ENCODE measurements at regions not wholly inside any gene's neighbourhood (a gene's known extent, or its start where the extent isn't known, plus 50 kb on each side); places are given as distances from the start of the nearest gene placed in this dataset.
"Not testable (repeated sequence)": the region's sequence is repeated elsewhere in the genome, so short reads cannot be mapped to it uniquely, and the experiment has no call there.

- DNase-seq (ENCODE audit: low read depth in 2 of 2), result no peak
Observed at GRCh38 chr2:145800151-145801091, 1280.5 kb upstream of the ZEB2 start.

- no peak for DNase-seq (ENCODE audit: low read depth in 2 of 2)
Observed at GRCh38 chr2:145799595-145800108, 1279.7 kb upstream of the ZEB2 start.

GRCh38 chr2:145798419-145798818 lies 1278.5 kb upstream of the ZEB2 start:
- no peak for DNase-seq (ENCODE audit: low read depth in 2 of 2)

- DNase-seq (ENCODE audit: low read depth in 2 of 2), result no peak
Observed at GRCh38 chr2:145797692-145798091, 1277.8 kb upstream of the ZEB2 start.

GRCh38 chr2:145792745-145793144 lies 1272.8 kb upstream of the ZEB2 start:
- no peak for DNase-seq (ENCODE audit: low read depth in 2 of 2)

DNA sequence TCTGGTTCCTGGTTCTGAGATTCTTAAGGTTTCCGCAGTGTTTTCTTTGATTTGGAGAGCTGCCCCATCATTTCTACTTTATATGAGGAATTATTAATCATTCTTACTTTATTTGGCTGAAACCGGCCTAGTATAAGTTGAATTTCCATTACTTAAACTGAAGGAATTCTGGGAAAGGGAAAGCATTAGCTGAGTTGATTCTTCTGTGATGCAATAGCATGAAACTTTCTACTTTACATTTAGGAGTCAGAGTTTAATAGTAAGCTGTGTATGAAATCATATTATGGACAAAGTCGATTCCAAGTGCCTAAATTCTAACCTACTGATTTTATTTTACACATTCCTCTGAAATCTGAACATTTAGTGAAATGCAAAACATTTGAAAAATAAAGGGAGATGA lies 1269.7 kb upstream of the ZEB2 start:
- DNase-seq (ENCODE audit: low read depth in 2 of 2), result no peak

GRCh38 chr2:145787597-145788361 lies 1267.9 kb upstream of the ZEB2 start:
- not testable (repeated sequence) for DNase-seq (ENCODE audit: low read depth in 2 of 2)

GRCh38 chr2:145782607-145783006 lies 1262.7 kb upstream of the ZEB2 start:
- not testable (repeated sequence) for DNase-seq (ENCODE audit: low read depth in 2 of 2)

DNA sequence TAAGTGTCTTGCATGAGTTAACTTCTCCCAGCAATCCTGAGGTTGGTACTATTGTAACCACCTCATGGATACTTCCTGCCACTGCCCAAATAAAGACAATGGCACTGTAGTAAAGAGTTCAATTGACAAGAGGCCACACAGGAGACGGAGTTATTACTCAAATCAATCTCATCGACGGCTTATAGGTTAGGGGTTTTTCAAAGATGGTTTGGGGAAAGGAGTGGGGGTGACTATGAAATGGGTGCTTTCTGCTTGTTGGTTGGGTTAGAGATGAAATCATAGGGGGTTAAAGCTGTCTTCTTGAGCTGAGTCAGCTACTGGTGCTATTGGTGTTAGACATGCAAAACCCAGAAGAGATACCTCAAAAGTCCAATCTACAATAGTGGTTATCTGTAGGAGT lies 1258.0 kb upstream of the ZEB2 start:
- no peak for DNase-seq (ENCODE audit: low read depth in 2 of 2)

DNA sequence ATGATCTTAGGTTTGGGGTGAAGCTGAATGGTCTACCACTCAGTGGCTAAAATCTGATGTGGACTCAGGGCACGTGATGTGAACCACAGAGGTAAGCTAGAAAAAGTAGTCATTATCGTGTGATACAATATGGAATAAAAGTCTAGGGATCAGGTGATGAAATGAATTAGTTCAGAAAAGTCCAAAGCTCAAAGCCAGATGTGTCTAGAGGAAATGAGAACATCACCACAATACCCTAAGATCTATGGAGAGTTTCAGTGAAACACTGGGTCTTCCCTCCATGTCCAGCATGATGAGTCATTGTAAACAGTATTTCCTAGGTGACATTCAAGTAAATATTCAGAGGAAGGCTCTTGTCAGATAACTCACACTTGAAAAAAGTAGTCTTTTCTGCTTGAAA lies 1257.4 kb upstream of the ZEB2 start:
- DNase-seq (ENCODE audit: low read depth in 2 of 2), result no peak

DNA sequence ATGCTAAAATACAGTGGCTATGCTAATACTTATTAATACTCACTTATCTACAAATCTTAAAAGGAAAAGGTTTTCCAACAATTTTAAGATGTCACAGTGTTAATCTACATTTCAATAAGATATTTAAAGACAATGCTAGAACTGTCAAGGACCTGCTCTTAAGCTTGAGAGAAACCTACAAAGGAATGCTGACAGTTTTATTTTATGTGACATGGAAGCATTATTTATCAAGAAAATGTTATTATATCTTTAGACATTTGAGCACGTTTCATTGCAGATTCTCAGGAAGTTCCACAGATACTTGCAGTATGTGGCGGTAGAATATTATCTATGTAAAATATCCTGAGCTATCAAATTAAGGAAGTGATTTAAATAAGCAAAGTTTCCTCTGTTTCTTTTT lies 1255.7 kb upstream of the ZEB2 start:
- DNase-seq (ENCODE audit: low read depth in 2 of 2), result no peak

- no peak for DNase-seq (ENCODE audit: low read depth in 2 of 2)
Observed at GRCh38 chr2:145771525-145771924, 1251.6 kb upstream of the ZEB2 start.

GRCh38 chr2:145769011-145769716 lies 1249.2 kb upstream of the ZEB2 start:
- no peak for DNase-seq (ENCODE audit: low read depth in 2 of 2)

DNA sequence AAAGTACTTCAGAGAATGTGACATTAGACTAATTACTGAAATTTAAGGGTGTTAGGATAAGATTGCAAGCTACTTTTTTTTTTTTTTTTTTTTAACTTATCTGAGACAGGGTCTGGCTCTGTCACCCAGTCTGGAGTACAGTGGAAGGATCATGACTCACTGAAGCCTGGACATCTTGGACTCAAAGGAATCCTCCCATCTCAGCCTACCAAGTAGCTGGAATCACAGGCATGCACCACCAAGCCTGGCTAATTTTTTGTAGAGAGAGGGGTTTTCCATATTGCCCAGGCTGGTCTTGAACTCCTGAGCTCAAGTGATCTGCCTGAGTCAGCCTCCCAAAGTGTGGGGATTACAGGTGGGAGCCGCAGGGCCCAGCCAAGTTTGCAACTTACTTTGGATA lies 1246.0 kb upstream of the ZEB2 start:
- DNase-seq (ENCODE audit: low read depth in 2 of 2), result no peak

- no peak for DNase-seq (ENCODE audit: low read depth in 2 of 2)
Observed at GRCh38 chr2:145764631-145765030, 1244.7 kb upstream of the ZEB2 start.

- no peak for DNase-seq (ENCODE audit: low read depth in 2 of 2)
Observed at GRCh38 chr2:145760781-145761649, 1241.1 kb upstream of the ZEB2 start.

GRCh38 chr2:145759228-145759915 lies 1239.5 kb upstream of the ZEB2 start:
- no peak for DNase-seq (ENCODE audit: low read depth in 2 of 2)

DNA sequence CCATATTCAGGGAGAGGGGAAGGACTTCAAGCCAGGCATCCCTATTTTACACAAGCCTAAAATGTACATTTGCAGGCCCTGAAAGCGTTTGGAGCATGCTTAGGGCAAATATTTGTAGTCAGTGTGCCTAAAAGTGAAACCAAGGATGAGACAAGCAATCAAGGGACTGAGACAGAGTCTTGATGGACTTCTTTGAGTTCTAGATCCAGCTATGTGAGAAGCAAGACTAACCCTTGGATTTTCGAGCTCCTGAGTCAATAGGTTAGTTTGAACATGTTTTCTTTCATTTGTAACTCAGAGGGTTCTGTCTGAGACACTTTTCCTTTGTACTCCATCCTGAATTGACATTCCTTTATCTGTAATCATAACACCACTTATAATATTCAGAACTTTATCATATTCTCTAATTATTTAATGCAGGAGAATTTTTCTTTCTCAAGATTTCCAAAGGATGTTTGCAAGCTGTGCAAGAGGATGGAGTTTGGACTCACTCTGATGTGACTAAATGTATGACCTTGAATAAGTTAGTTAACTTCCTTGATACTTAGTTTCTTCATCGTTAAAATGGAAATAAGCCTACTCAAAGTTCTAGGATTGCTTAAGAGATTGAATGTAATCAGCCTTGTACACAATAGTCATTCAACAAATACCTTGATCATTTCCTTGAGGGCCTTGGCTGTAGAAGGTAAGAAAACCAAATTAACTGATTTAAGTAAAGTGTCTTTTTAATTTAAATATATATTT lies 1237.8 kb upstream of the ZEB2 start:
- DNase-seq (ENCODE audit: low read depth in 2 of 2), result no peak

DNA sequence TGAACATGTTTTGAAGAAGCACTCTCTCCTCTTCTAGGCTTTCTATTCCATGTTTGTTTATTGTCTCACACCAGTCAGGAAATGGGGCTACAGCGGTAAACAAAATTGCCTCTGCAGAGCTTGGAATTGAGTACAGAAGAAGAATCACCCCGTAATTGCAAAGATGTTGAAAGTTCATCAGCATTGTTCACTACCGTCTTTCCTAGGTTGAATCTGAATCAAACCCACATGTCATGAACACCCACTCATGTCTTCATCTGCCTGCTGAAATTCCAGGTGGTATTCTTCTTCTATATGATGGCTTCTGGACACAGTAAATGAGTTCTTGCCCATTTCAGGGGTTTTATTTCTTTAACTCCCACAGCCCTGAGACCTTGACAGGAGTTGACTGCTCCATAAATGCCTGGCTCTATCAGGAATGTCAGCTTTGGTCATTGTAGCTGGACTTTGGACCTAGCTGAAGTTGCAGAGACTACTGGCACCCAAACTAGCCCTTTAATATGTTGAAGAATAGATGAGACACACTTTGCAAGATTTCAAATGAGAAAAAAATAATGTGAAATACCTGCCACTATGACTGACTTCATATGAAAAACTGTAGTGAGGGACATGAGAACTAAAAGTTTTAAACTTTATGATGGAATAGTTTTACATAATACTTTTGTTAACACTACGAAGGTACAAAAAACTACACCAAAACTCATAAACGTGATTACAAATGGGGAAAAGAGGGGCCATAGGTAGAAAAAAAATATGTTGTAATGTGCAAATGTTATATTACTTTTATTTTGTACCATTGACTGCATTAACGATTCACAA lies 1235.3 kb upstream of the ZEB2 start:
- no peak for DNase-seq (ENCODE audit: low read depth in 2 of 2)
